ENCODE measurements at regions not wholly inside any gene's neighbourhood (a gene's known extent, or its start where the extent isn't known, plus 50 kb on each side); places are given as distances from the start of the nearest gene placed in this dataset.

DNA sequence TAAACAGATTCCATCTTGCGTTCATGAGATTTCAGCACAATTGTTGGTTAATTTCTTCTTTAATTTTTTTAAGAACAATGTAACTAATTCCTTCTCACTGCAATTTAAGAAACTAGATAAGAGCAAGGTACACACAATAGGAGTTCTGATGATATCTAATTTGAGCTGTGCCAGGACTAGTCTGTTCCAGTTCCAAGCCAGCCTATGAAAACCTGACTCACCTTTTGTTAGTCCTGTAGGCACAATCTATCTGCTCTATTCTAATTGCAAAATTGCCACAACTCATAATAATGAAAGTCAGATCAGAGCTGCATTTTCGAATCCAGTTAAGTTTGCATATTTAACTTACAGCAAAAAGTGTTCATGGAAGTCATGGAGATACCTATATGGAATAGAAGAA lies 494.1 kb upstream of the TUSC1 start:
- TF ChIP-seq, protein P1, sequence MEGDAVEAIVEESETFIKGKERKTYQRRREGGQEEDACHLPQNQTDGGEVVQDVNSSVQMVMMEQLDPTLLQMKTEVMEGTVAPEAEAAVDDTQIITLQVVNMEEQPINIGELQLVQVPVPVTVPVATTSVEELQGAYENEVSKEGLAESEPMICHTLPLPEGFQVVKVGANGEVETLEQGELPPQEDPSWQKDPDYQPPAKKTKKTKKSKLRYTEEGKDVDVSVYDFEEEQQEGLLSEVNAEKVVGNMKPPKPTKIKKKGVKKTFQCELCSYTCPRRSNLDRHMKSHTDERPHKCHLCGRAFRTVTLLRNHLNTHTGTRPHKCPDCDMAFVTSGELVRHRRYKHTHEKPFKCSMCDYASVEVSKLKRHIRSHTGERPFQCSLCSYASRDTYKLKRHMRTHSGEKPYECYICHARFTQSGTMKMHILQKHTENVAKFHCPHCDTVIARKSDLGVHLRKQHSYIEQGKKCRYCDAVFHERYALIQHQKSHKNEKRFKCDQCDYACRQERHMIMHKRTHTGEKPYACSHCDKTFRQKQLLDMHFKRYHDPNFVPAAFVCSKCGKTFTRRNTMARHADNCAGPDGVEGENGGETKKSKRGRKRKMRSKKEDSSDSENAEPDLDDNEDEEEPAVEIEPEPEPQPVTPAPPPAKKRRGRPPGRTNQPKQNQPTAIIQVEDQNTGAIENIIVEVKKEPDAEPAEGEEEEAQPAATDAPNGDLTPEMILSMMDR (IDR thresholded peaks at IDR 0.05; ENCODE audit: insufficient read depth, low read depth, low read length) = no peak
- TF ChIP-seq EZH2 (IDR thresholded peaks at IDR 0.05; ENCODE audit: insufficient read depth, low read length) = no peak
